HG02610 (cell line): ENCODE measurements at regions not wholly inside any gene's neighbourhood (a gene's known extent, or its start where the extent isn't known, plus 50 kb on each side); places are given as distances from the start of the nearest gene placed in this dataset.
"Not testable (repeated sequence)": the region's sequence is repeated elsewhere in the genome, so short reads cannot be mapped to it uniquely, and the experiment has no call there.

ENCODE experiments used
- ATAC-seq: cut with Tn5 transposase; IDR thresholded peaks from one replicate; pipeline ENCODE4 v1.9.1; 2021; ENCODE audit warnings: mild to moderate bottlenecking, moderate library complexity; ENCODE audit not compliant: unreplicated experiment

DNA sequence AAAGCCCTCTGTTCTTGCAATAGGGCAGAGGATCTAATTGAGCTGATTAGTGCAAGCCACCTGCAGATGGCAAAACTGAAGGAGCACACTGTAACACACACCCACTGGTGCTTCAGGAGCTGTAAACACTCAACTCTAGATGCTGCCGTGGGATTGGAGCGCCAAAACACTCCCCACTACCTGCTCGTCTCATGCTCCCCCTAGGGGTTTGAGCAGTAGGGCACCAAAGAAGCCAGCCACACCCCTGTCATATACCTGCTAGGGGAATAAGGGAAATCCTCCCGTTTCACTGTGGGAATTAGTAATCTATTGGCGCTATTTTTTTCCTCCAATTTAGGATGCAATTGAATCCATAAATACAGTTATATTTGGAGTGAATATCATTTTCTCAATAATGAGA lies 360.2 kb downstream of the GLUD2 start:
- no peak for ATAC-seq

GRCh38 chrX:121431514-121431913 lies 384.1 kb downstream of the GLUD2 start:
- ATAC-seq = not testable (repeated sequence)

- ATAC-seq = no peak
Observed at GRCh38 chrX:121433289-121433688, 385.9 kb downstream of the GLUD2 start.

DNA sequence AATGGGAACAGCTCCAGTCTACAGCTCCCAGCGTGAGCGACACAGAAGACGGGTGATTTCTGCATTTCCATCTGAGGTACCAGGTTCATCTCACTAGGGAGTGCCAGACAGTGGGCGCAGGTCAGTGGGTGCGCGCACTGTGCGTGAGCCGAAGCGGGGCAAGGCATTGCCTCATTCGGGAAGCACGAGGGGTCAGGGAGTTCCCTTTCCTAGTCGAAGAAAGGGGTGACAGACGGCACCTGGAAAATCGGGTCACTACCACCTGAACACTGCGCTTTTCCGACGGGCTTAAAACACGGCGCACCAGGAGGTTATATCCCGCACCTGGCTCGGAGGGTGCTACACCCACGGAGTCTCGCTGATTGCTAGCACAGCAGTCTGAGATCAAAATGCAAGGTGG lies 390.3 kb downstream of the GLUD2 start:
- ATAC-seq = not testable (repeated sequence)

GRCh38 chrX:121455890-121456289 lies 408.5 kb downstream of the GLUD2 start:
- no peak for ATAC-seq

- ATAC-seq = peak; percentile 60
Observed at GRCh38 chrX:121456315-121456714, 408.9 kb downstream of the GLUD2 start.

- ATAC-seq = no peak
Observed at GRCh38 chrX:121457096-121457495, 409.7 kb downstream of the GLUD2 start.

DNA sequence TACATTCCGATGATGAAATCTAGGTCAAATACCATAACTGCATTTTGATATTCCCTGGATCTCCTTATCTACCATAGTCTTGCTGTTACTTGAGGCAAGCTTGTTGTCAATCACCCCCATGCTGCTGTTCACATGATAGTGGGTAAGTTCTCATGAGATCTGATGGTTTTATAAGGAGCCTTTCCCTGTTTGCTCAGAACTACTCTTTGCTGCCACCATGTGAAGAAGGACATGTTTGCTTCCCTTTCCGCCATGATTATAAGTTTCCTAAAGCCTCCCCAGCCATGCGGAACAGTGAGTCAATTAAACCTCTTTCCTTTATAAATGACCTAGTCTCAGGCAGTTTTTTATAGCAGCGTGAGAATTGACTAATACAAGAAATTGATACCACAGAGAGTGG lies 432.0 kb downstream of the GLUD2 start:
- ATAC-seq = no peak

- ATAC-seq = no peak
Observed at GRCh38 chrX:121496966-121497365, 449.6 kb downstream of the GLUD2 start.

- no peak for ATAC-seq
Observed at GRCh38 chrX:121504153-121504552, 456.7 kb downstream of the GLUD2 start.

DNA sequence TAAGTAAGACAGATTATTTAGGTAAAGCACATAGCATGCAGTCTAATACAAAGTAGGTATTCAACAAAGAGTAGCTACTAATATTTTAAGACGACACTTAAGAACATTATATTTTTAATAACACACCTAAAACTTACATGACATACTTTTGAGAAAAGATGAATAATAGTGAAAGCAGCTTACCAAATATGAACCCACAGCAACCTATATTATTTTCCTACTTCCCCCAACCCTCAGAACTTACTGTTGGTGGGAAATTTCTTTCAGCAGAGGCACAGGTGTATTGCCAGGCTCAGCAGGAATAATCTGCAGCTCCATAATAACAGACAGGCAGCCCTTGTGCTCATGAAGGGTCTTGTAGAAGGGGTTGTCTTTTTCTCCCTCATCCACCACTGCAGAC lies 498.9 kb downstream of the GLUD2 start:
- no peak for ATAC-seq

DNA sequence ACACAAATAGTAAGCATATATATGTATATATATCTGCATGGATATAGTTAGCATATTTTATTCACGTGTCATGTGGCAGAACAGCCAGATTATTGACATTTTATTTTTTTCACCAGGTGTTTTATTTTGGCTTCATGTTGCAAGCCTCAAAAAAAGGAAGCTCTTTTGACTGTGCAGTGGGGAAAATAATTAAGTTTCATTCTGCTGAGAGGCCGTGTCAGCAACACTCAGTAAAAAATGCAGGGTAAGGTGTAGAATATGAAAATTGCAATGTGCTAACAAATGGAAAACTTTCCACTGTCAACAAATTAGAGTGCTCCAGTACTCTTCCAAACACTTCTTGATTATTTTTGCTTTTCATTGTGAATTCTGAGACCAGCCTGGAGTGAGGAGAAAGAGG lies 511.5 kb downstream of the GLUD2 start:
- no peak for ATAC-seq

- no peak for ATAC-seq
Observed at GRCh38 chrX:121562616-121563015, 515.2 kb downstream of the GLUD2 start.

GRCh38 chrX:121569609-121570008 lies 522.2 kb downstream of the GLUD2 start:
- ATAC-seq = peak; percentile 65

GRCh38 chrX:121570072-121570841 lies 522.8 kb downstream of the GLUD2 start:
- ATAC-seq = no peak

DNA sequence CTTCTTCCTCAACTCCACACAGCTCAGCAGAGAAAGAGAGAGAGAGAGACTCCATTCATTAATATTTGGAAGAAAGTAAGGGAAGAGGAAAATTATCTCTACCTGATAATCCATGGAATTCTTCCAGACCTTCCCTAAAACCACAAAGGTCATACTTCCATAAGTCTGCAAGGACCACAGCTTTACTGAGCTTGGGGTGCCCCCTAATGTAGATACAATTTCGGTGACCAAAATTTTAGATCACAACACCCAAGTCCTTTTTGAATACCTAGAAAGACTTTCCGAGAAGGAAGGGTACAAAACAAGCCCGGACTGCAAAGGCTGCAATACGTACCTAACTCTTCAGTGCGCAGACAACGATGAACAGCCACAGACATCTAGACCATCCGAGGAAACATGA lies 523.9 kb downstream of the GLUD2 start:
- no peak for ATAC-seq

GRCh38 chrX:121574384-121574783 lies 527.0 kb downstream of the GLUD2 start:
- not testable (repeated sequence) for ATAC-seq

GRCh38 chrX:121579016-121579760 lies 531.8 kb downstream of the GLUD2 start:
- ATAC-seq = peak; percentile 49

GRCh38 chrX:121581885-121582284 lies 534.5 kb downstream of the GLUD2 start:
- ATAC-seq = no peak

- ATAC-seq = no peak
Observed at GRCh38 chrX:121585626-121586025, 538.2 kb downstream of the GLUD2 start.

DNA sequence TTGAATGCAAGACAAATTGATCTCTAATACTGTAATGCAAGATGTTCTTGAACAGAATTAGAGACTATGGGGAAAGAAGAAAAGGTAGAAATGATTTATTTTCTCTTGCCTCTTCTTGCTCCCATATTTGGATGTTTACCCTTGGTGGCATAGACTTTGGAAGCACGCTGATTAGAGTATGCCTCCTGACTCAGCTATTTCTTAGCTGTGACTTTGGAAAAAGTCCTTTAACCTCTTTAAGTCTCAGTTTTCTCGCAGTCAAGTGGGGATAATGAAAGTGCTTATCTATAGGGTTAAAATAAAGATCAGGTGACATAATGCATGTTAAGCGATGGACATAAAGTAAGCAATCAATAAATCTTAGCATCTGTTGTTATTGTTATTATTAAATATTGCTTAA lies 545.5 kb downstream of the GLUD2 start:
- no peak for ATAC-seq

DNA sequence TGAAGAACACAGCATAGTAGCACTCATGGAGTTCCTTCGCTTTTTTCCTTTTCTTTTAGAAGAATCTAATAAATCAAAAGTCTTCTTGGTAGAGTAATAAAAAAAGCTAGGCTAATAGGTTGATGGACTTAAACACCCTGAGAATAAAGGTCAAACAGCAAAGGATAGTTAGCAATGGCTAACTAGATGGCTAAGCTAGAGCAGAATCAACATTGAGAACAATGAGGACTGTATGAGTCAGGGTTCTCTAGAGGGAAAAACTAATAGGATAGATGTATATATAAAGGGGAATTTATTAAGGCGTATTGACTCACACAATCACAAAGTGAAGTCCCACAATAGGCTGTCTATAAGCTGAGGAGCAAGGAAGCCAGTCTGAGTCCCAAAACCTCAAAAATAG lies 550.9 kb downstream of the GLUD2 start:
- no peak for ATAC-seq
